ENCODE measurements at regions not wholly inside any gene's neighbourhood (a gene's known extent, or its start where the extent isn't known, plus 50 kb on each side); places are given as distances from the start of the nearest gene placed in this dataset.

- intact Hi-C loops (cut with DNase I), result no loop called here
- TF ChIP-seq POLR2A (IDR thresholded peaks at IDR 0.05), result no peak
- TF ChIP-seq CTCF (IDR thresholded peaks at IDR 0.05), result no peak
- H3K36me3 ChIP-seq, result no peaks in the 10 kb centered on the region
- H3K4me1 ChIP-seq, result no peaks in the 10 kb centered on the region
- H3K27me3 ChIP-seq, result no peaks in the 10 kb centered on the region
- ATAC-seq (no peak), DNase-seq (no peak)
- H3K27ac ChIP-seq, result no peak overlapping the region
- peaks cover 0 to 31% (median 0%) of the 10 kb centered on the region in 12 donors for H3K9me3 ChIP-seq
- H3K4me3 ChIP-seq, result no peak overlapping the region
- WGBS, 4 donors, result 62 to 85% (median 68%) methylated on average over 1 of the region's 1 CpG
These were observed 1035.4 kb downstream of the SH3BGRL start for GRCh38 chrX:82237328-82237727.
